Motor neuron (in vitro differentiated cells): ENCODE measurements at regions not wholly inside any gene's neighbourhood (a gene's known extent, or its start where the extent isn't known, plus 50 kb on each side); places are given as distances from the start of the nearest gene placed in this dataset.
A peak's percentile ranks its signal among the peaks of the same experiment; 100 is the strongest.

Experiments used
- ATAC-seq, 8 experiments: fragments of 200-7000 bp; cut with Tn5 transposase; replicated peaks in 6 of 8; 2 replicates each; pipeline ENCODE4 v1.8.0; 2021; ENCODE audit warnings: mild to moderate bottlenecking in 8 of 8, moderate library complexity in 8 of 8
- H3K27ac ChIP-seq, 2 donors: fragments of 250-450 bp; sonication (Bioruptor Pico); 2 replicates each; pipeline ENCODE4 v1.9.0; 2021; ENCODE audit warnings: antibody characterized with exemption in 2 of 2, mild to moderate bottlenecking in 2 of 2, moderate library complexity in 1 of 2
- H3K4me1 ChIP-seq, 2 donors: fragments of 250-450 bp; sonication (Bioruptor Pico); replicated peaks in 1 of 2; 2 replicates each; pipeline ENCODE4 v1.6.1; 2021; ENCODE audit warnings: antibody characterized with exemption in 2 of 2, mild to moderate bottlenecking in 2 of 2, moderate library complexity in 1 of 2
- H3K4me3 ChIP-seq, 5 donors: fragments of 250-450 bp; sonication (Bioruptor Pico); 2 replicates each; pipeline ENCODE4 v1.9.0; 2021; ENCODE audit warnings: antibody characterized with exemption in 5 of 5, mild to moderate bottlenecking in 5 of 5, moderate library complexity in 4 of 5
- WGBS, 10 experiments: fragments of 450-650 bp; shearing (Covaris generic); methylation state at CpG; one replicate each; pipeline ENCODE4 v1.0.0; 2022; 5-methylcytosine and 5-hydroxymethylcytosine counted together
- in situ Hi-C, 9 experiments: fragments of 400-800 bp; cut with MboI; loops; one replicate each; pipeline ENCODE4 v1.15.0; 2021; ENCODE audit warnings: low sequenced_read_pairs in 9 of 9, low pct_unique_long_range_greater_than_20kb in 2 of 9; ENCODE audit not compliant: unreplicated experiment in 9 of 9

DNA sequence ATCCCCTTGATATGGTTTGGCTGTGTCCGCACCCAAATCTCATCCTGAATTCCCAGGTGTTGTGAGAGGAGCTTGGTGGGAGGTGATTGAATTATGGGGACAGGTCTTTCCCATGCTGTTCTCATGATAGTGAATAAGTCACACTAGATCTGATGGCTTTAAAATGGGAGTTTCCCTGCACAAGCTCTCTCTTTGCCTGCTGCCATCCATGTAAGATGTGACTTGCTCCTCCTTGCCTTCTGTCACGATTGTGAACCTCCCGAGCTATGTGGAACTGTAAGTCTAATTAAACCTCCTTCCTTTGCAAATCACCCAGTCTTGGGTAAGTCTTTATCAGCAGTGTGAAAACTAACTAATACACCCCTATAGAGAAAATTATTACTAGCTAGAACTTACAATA, 959.5 kb upstream of the ADGRL2 start:
- Histone ChIP-seq H3K4me1 (no peaks in the 10 kb centered on the region), H3K4me3 (no peak overlapping the region), H3K27ac (no peak overlapping the region)
- 20 to 100% (median 83%) methylated on average over 1 to 3 of the region's 3 CpGs; no CpG with 5 or more reads in 2 of the 10 experiments for WGBS, 10 experiments
- no peak for ATAC-seq
- in situ Hi-C loops = no loop called here

DNA sequence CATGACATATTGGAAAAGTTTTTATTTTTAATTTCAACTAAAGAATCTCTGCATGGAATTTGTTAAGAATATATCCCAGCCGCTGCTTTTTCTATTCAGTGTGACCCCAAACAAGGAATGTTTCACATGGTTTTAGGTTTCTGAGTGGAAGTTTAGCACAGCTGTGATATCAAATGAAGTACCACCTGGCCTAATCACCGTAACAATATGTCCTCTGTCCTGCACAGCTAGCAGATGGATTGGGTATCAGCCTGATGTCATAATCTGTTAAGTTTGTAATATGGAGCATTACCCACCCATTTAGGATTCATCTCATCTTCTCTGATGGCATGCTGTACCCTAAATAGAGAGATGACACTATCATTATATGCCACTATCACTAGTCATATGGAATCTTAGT, 963.7 kb upstream of the ADGRL2 start:
- no peak overlapping the region for H3K27ac ChIP-seq
- no peaks in the 10 kb centered on the region for H3K4me1 ChIP-seq
- in situ Hi-C loops = no loop called here
- 13 to 100% (median 83%) methylated on average over 1 to 2 of the region's 2 CpGs; no CpG with 5 or more reads in 1 of the 10 experiments for WGBS, 10 experiments
- H3K4me3 ChIP-seq = no peak overlapping the region
- ATAC-seq = no peak

DNA sequence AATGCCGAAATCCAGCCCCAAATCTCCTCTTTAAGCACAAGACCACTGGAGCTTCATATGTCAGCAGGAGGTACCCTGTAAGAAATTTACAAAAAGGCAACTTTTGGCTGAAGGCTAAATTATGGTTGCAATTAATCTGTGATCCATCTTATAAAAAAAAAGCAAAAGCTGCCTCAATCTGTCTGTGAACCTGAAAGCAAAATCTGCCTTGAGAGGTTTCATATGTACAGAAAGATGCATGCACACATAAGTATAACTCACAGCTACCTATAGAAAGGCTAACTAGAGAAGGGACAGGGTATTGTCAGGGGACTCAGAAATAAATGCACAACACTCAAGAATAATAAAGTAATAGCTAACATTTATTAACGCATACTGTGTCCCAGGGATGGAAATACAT, 964.2 kb upstream of the ADGRL2 start:
- 5 to 100% (median 93%) methylated on average over 1 to 2 of the region's 2 CpGs for WGBS, 10 experiments
- H3K27ac ChIP-seq = no peak overlapping the region
- in situ Hi-C loops = no loop called here
- H3K4me3 ChIP-seq = no peak overlapping the region
- no peaks in the 10 kb centered on the region for H3K4me1 ChIP-seq
- no peak for ATAC-seq

DNA sequence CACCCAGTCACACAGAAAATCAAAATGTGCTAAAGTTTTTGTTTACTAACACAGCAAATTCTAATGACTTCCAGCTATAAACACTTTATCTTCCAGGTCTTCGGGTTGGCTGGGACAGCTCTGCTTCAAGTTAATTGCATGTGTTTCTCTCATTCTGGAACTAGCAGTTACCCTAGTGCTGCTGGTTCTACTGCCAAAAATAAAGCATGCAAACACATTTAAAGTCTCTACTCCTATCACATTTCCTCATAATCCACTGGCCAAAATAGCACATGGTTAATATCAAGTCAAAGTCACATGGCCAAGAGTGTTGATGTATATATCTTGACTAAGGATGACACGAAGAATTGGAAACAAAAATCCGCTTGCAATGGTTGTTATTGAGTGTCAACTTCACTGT, 973.1 kb upstream of the ADGRL2 start:
- H3K4me1 ChIP-seq = no peaks in the 10 kb centered on the region
- in situ Hi-C loops = no loop called here
- no peak overlapping the region for H3K4me3 ChIP-seq
- WGBS, 10 experiments = 0 to 100% (median 80%) methylated on average over 1 to 3 of the region's 3 CpGs; no CpG with 5 or more reads in 1 of the 10 experiments
- peak in 1 of 8 experiments; percentile 16 for ATAC-seq
- H3K27ac ChIP-seq = no peak overlapping the region

DNA sequence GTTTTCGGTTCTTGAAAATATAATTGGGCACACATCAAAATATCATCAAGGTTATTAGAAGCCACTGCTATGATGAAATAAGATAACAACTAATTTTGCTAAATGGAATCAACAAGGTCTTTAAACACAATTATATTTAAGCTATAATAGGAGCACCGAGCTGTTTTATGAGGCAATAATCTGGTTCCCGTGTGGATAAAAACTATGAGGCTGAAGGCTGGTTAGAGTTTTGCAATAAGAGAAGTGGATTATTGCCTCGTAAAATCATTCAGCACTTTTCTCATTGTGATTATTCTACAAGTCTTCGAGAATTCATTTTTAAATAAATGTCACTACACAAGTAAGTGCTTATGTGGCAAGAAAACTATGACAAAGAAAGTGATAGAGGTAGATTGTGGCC, 975.7 kb upstream of the ADGRL2 start:
- no peak for ATAC-seq
- 12 to 100% (median 88%) methylated on average over 4 to 5 of the region's 5 CpGs for WGBS, 10 experiments
- no peak overlapping the region for H3K27ac ChIP-seq
- no peak overlapping the region for H3K4me3 ChIP-seq
- in situ Hi-C loops = no loop called here
- no peaks in the 10 kb centered on the region for H3K4me1 ChIP-seq

DNA sequence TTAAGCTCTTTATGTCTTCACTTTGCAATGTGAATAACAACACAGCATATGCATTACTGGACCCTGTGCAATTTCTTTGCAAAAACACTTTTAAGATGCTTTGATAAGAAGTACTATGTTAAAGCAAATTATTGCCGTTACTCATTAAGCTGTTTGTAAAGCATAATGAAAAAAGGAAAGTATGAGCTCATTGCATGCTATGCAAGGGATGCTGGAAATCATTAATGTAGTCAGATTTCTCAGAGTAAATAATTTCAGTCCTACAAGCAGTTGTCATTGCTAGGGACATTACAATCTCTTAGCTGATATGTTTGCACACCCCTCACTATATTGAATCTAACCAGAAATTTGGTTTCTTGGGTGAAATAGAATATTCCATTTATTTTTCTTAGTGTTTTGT, 982.5 kb upstream of the ADGRL2 start:
- no peak overlapping the region for H3K4me3 ChIP-seq
- in situ Hi-C loops = no loop called here
- WGBS, 10 experiments = 0 to 100% (median 62%) methylated on average over 1 of the region's 1 CpG; no CpG with 5 or more reads in 2 of the 10 experiments
- no peak overlapping the region for H3K27ac ChIP-seq
- H3K4me1 ChIP-seq = peaks cover 0 to 9% of the 10 kb centered on the region in 2 donors
- ATAC-seq = peak in 3 of 8 experiments; percentile 47 to 49 (median 47)

DNA sequence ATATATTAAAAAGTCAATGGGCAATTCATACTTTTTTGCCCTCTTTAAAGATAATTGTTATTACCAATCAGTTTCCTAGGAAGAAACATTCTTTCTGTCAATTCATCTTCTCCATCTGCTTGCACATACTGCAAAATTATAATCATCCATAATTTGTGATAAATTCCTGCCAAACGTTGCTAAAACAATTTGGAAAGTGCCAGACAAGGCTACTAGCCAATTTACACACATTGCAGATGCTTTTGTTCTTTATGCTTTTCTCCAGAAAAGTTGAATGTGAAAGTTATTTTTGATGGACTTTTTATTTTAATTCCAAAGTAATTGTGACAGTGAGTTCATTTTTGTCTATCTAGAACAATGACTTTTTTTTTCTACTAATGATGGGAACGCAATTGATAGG, 992.8 kb upstream of the ADGRL2 start:
- WGBS, 10 experiments = 0 to 94% (median 67%) methylated on average over 1 to 2 of the region's 2 CpGs
- no peak overlapping the region for H3K4me3 ChIP-seq
- no peak overlapping the region for H3K27ac ChIP-seq
- in situ Hi-C loops = no loop called here
- H3K4me1 ChIP-seq = no peaks in the 10 kb centered on the region
- no peak for ATAC-seq

DNA sequence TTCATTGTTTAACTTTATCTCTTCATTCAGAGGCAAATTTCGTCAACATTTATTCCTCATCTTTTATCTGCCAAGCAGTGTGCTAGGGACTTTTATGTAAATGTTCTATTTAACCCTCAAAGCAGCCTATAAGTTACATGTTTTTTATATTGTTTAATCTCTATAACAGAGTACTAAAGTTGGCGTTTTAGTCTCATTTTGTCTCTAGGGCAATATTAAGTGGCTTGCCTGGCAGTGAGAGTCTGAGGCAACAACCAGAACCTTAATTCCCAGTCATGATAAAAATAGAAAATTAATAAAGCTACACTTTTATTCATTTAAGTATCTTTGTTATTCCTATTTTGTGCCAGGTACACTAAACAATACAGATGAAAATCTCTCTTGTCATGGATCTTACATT, 994.3 kb upstream of the ADGRL2 start:
- no peaks in the 10 kb centered on the region for H3K4me1 ChIP-seq
- H3K27ac ChIP-seq = no peak overlapping the region
- H3K4me3 ChIP-seq = no peak overlapping the region
- ATAC-seq = no peak
- WGBS, 10 experiments = 33 to 100% (median 87%) methylated on average over 1 to 2 of the region's 2 CpGs
- in situ Hi-C loops = no loop called here

DNA sequence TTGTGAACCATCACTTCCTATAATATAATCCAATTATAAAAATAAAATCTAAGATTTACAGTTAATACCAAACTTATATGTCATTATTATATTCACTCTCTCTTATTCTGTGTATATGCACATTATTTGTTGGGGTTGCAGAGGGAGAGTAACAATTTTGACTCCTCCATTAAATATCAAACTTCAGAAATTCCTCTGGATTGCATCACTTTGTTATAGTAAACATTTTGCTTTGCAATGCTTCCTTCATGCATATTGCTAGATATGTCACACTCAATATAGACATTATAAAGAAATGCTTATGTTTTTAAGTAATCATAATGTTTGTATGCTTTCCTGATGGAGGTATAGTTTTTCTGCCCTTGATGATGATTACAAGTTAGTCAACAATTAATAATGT, 999.0 kb upstream of the ADGRL2 start:
- in situ Hi-C loops = no loop called here

DNA sequence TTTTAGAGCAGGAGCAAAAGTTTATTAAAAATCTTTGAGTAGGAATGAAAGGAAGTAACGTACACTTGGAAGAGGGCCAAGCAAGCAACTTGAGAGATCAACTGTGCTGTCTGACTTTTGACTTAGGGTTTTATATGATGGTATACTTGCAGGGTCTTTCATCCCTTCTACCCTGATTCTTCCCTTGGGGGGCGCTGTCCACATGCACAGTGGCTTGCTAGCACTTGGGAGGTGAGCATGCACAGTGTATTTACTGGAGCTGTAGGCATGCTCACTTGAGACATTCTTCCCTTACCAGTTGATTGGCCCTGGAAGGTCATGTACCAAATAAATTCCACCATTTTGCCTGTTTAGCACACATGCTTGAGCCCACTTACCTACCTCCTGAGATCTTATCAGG, 1001.3 kb upstream of the ADGRL2 start:
- ATAC-seq = no peak
- H3K4me1 ChIP-seq = no peaks in the 10 kb centered on the region
- WGBS, 10 experiments = 0 to 100% (median 72%) methylated on average over 1 to 2 of the region's 2 CpGs
- H3K27ac ChIP-seq = no peak overlapping the region
- in situ Hi-C loops = no loop called here
- no peak overlapping the region for H3K4me3 ChIP-seq

More for the DNA sequence above, 999.0 kb upstream of the ADGRL2 start:
- ATAC-seq = no peak
- no peak overlapping the region for H3K4me3 ChIP-seq
- no peak overlapping the region for H3K27ac ChIP-seq
- H3K4me1 ChIP-seq = no peaks in the 10 kb centered on the region

DNA sequence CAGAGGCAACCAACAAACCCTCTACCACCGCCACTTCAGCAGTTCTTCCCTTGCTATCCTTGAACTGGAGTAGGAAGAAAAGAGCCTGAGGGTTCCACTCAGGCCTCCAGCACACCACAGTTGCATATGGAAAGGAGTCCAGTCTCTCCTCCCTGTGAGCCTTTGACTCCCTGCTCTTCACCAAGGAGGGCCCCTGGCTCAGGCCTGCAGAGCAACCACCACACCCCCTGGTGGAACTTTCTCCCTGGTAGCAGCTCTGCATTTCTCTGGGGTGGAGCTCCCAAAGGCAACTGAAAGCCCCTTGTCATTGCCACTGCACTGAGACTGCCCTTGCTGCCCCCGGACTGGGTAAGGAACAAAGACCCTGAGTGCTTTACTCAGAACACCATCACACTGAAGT, 1021.5 kb upstream of the ADGRL2 start:
- Histone ChIP-seq H3K4me3 (no peak overlapping the region), H3K4me1 (no peaks in the 10 kb centered on the region), H3K27ac (no peak overlapping the region)
- peak in 3 of 8 experiments; percentile 41 to 81 (median 43) for ATAC-seq
- WGBS, 10 experiments = 84 to 100% (median 94%) methylated on average over 1 to 2 of the region's 2 CpGs; no CpG with 5 or more reads in 6 of the 10 experiments
- in situ Hi-C loops = no loop called here

DNA sequence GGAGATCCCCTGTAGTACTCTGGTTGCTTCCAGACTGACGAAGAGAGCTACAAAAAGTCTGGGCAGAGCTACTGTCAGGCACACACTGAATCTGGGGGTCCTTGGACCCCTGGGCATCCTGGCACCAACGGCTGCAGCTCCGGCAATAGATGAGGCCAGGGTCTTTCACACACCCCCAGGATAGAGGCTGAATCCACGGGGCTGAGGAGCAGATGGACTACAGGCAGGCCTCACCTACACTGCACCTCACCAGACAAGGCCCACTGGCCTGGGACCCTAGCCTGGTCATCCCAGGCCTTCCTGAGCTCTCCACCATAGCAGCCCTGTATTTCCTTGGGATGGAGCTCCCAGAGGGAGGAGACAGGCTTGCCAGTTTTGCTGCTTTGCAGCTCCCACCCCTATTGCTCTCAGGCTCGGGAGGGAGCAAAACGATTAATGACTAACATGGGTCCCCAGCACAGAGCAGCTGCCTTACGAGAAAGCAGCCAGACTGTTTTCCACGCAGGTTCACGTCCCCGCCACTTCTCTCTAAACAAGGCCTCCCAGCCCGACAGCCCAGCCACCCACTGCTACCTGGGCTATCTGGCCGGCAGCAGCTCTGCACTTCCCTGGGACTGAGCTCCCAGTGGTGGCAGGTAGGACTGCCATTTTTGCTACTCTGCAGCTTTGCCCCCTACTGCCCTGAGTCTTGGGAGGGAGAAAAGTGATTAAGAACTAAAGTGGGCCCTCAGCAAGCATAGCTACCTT, 1022.5 kb upstream of the ADGRL2 start:
- ATAC-seq = no peak
- no peaks in the 10 kb centered on the region for H3K4me1 ChIP-seq
- 30 to 100% (median 93%) methylated on average over 1 to 12 of the region's 12 CpGs; no CpG with 5 or more reads in 5 of the 10 experiments for WGBS, 10 experiments
- no peak overlapping the region for H3K27ac ChIP-seq
- H3K4me3 ChIP-seq = no peak overlapping the region
- in situ Hi-C loops = no loop called here

DNA sequence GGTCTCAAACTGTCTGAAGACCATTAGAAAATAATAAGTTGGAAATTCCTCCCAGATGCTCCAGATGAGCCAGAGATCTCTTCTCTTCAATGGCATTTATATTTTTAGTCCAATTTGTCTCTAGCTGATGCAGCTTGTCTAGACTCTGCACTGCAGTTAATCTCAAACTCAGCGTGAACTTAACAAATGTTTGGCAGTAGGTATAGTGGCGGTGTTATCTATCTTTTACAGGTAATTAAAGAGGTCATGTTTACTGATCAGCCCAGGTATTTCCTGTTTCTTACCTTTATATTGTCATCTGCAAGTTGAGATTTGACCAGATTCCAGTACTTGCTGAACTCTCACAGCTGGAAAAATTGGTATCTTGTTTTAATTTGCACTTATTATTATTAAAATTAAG, 1024.5 kb upstream of the ADGRL2 start:
- H3K27ac ChIP-seq = no peak overlapping the region
- ATAC-seq = no peak
- WGBS, 10 experiments = 33 to 100% (median 94%) methylated on average over 1 to 2 of the region's 2 CpGs; no CpG with 5 or more reads in 1 of the 10 experiments
- no peak overlapping the region for H3K4me3 ChIP-seq
- in situ Hi-C loops = no loop called here
- H3K4me1 ChIP-seq = no peaks in the 10 kb centered on the region

DNA sequence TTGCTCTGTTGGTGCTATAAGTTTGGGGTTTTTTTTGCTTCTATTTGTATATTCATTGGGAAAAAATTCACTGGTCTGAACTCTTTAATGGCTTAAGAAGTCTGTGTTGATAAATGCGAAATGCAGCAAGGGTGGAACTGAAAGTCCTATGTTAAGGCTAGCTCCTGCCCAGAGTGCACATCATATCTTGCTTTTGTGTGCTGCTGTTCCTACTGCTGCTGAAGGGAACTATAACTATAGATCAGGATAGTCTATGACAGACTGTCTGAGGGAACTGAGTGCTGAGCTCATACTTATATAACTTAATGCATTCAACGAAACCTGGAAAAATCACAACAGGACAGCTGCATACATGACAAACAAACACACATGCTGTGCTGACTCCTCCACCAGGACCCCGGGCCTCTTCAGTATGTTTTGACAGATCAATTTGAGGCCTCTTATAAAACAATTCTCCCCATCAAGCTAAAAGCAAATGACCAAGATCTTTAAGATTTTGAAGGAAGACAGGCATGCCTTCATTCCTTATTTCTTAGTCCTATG, 1031.5 kb upstream of the ADGRL2 start:
- Histone ChIP-seq H3K4me1 (peaks cover 4 to 7% of the 10 kb centered on the region in 2 donors), H3K27ac (no peak overlapping the region), H3K4me3 (no peak overlapping the region)
- 0 to 94% (median 41%) methylated on average over 1 to 3 of the region's 3 CpGs; no CpG with 5 or more reads in 1 of the 10 experiments for WGBS, 10 experiments
- in situ Hi-C loops = no loop called here
- ATAC-seq = peak in 7 of 8 experiments; percentile 47 to 68 (median 61)
